ENCODE measurements at regions not wholly inside any gene's neighbourhood (a gene's known extent, or its start where the extent isn't known, plus 50 kb on each side); places are given as distances from the start of the nearest gene placed in this dataset.

GRCh38 chr9:99449726-99450125, 227.6 kb downstream of the SEC61B start:
- H3K27me3 ChIP-seq (ENCODE audit: control insufficient read depth, low read length), result peaks cover 7% of the 10 kb centered on the region; the same call in 1 of the 2 replicates
- no peaks in the 10 kb centered on the region for H3F3A ChIP-seq (ENCODE audit: control insufficient read depth, insufficient read depth)
- H4K20me1 ChIP-seq (ENCODE audit: control insufficient read depth, insufficient read depth, low read depth, low read length), result no peaks in the 10 kb centered on the region
- H3K4me1 ChIP-seq (ENCODE audit: control insufficient read depth, low read length), result no peaks in the 10 kb centered on the region
- H3K9me2 ChIP-seq (replicated peaks; ENCODE audit: control insufficient read depth, low read length), result no peaks in the 10 kb centered on the region
- H3K36me3 ChIP-seq (ENCODE audit: control insufficient read depth, low read length), result no peaks in the 10 kb centered on the region
- H3K4me3 ChIP-seq (ENCODE audit: low read length), result no peak overlapping the region
- H3K9me3 ChIP-seq (ENCODE audit: control insufficient read depth, insufficient read depth, low read length), result no peaks in the 10 kb centered on the region
- no peak overlapping the region for H3K4me2 ChIP-seq (ENCODE audit: low read length)
- H3K79me2 ChIP-seq (ENCODE audit: control insufficient read depth, low read length), result no peaks in the 10 kb centered on the region
- TF ChIP-seq EZH2phosphoT487 (IDR thresholded peaks at IDR 0.05; ENCODE audit: borderline replicate concordance, low read length) (no peak), CTCF (IDR thresholded peaks at IDR 0.05; ENCODE audit: low read depth, low read length, poor library complexity, severe bottlenecking) (no peak)
- no peak overlapping the region for H3K27ac ChIP-seq (ENCODE audit: low read depth, low read length)

- peaks cover 10% of the 10 kb centered on the region; the same call in 1 of the 2 replicates for H3K27me3 ChIP-seq (ENCODE audit: control insufficient read depth, low read length)
- no peak overlapping the region for H3K27ac ChIP-seq (ENCODE audit: low read depth, low read length)
- no peaks in the 10 kb centered on the region for H3K36me3 ChIP-seq (ENCODE audit: control insufficient read depth, low read length)
- no peak for TF ChIP-seq EZH2phosphoT487 (IDR thresholded peaks at IDR 0.05; ENCODE audit: borderline replicate concordance, low read length)
- TF ChIP-seq CTCF (IDR thresholded peaks at IDR 0.05; ENCODE audit: low read depth, low read length, poor library complexity, severe bottlenecking), result no peak
- no peaks in the 10 kb centered on the region for H4K20me1 ChIP-seq (ENCODE audit: control insufficient read depth, insufficient read depth, low read depth, low read length)
- H3K9me2 ChIP-seq (replicated peaks; ENCODE audit: control insufficient read depth, low read length), result no peaks in the 10 kb centered on the region
- no peaks in the 10 kb centered on the region for H3K79me2 ChIP-seq (ENCODE audit: control insufficient read depth, low read length)
- no peaks in the 10 kb centered on the region for H3F3A ChIP-seq (ENCODE audit: control insufficient read depth, insufficient read depth)
- no peaks in the 10 kb centered on the region for H3K9me3 ChIP-seq (ENCODE audit: control insufficient read depth, insufficient read depth, low read length)
- no peak overlapping the region for H3K4me2 ChIP-seq (ENCODE audit: low read length)
- no peaks in the 10 kb centered on the region for H3K4me1 ChIP-seq (ENCODE audit: control insufficient read depth, low read length)
- H3K4me3 ChIP-seq (ENCODE audit: low read length), result no peak overlapping the region
Measured at GRCh38 chr9:99451112-99451606, 229.1 kb downstream of the SEC61B start.

DNA sequence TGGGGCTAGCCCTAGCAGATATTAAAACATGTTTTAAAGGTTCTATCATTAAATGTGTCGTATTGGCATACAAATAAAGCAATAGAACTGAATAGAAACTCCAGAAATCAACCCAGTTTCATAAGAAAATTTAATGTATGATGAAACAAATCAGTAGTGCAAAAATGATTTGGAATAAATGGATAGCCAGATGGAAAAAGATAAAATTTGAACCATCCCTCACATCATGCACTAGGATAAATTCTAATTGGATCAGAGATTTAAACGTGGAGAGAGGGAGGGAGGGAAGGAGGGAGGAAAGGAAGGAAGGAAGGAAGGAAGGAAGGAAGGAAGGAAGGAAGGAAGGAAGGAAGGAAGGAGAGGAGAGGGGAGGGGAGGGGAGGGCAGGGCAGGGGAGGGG, 235.3 kb downstream of the SEC61B start:
- Histone ChIP-seq H3K36me3 (ENCODE audit: control insufficient read depth, low read length) (no peaks in the 10 kb centered on the region), H3F3A (ENCODE audit: control insufficient read depth, insufficient read depth) (no peaks in the 10 kb centered on the region), H3K4me1 (ENCODE audit: control insufficient read depth, low read length) (no peaks in the 10 kb centered on the region), H3K9me2 (replicated peaks; ENCODE audit: control insufficient read depth, low read length) (no peaks in the 10 kb centered on the region; the same call in 1 of the 2 replicates), H3K79me2 (ENCODE audit: control insufficient read depth, low read length) (no peaks in the 10 kb centered on the region), H3K27me3 (ENCODE audit: control insufficient read depth, low read length) (0 out of 2 replicates have a peak, but pooled peaks cover 2% of the 10 kb centered on the region), H4K20me1 (ENCODE audit: control insufficient read depth, insufficient read depth, low read depth, low read length) (no peaks in the 10 kb centered on the region), H3K27ac (ENCODE audit: low read depth, low read length) (no peak overlapping the region), H3K4me3 (ENCODE audit: low read length) (no peak overlapping the region), H3K4me2 (ENCODE audit: low read length) (no peak overlapping the region), H3K9me3 (ENCODE audit: control insufficient read depth, insufficient read depth, low read length) (no peaks in the 10 kb centered on the region)
- TF ChIP-seq EZH2phosphoT487 (IDR thresholded peaks at IDR 0.05; ENCODE audit: borderline replicate concordance, low read length) (no peak), CTCF (IDR thresholded peaks at IDR 0.05; ENCODE audit: low read depth, low read length, poor library complexity, severe bottlenecking) (no peak)

Measured in DOHH2 (cell line).